Heart right ventricle (tissue), 16 donors: ENCODE measurements at regions not wholly inside any gene's neighbourhood (a gene's known extent, or its start where the extent isn't known, plus 50 kb on each side); places are given as distances from the start of the nearest gene placed in this dataset.

ENCODE experiments used
- ATAC-seq, 8 donors: fragments of 200-7000 bp; cut with Tn5 transposase; one replicate each; pipeline ENCODE4 v1.9.1; 2020; ENCODE audit warnings: mild to moderate bottlenecking in 8 of 8, moderate library complexity in 8 of 8, moderate number of reproducible peaks in 1 of 8
- DNase-seq, 2 donors: peaks; one replicate each; pipeline ENCODE4 v3.0.0-alpha.2; 2020
- H3K27ac ChIP-seq, 10 donors: fragments of 200-600 bp; sonication (generic) in 2 of 10; one replicate each; pipeline versions ENCODE4 v1.5.0 to v1.8.0; 2020 to 2022; ENCODE audit warnings: mild to moderate bottlenecking in 3 of 10
- H3K27me3 ChIP-seq, 7 donors: fragments of 200-600 bp; one replicate each; pipeline ENCODE4 v1.8.0; 2021 to 2022; ENCODE audit warnings: mild to moderate bottlenecking in 2 of 7
- H3K36me3 ChIP-seq, 9 donors: fragments of 200-600 bp; sonication (generic) in 1 of 9; one replicate each; pipeline versions ENCODE4 v1.5.0 to v1.8.0; 2020 to 2022; ENCODE audit warnings: mild to moderate bottlenecking in 2 of 9
- H3K4me1 ChIP-seq, 9 donors: fragments of 200-600 bp; sonication (generic) in 1 of 9; one replicate each; pipeline versions ENCODE4 v1.5.0 to v1.8.0; 2020 to 2022; ENCODE audit warnings: mild to moderate bottlenecking in 4 of 9
- H3K4me3 ChIP-seq, 10 donors: fragments of 200-600 bp; sonication (generic) in 2 of 10; one replicate each; pipeline versions ENCODE4 v1.5.0 to v1.8.0; 2020 to 2022; ENCODE audit warnings: mild to moderate bottlenecking in 7 of 10, moderate library complexity in 2 of 10
- H3K9me3 ChIP-seq, 11 donors: fragments of 200-600 bp in 10 of 11; sonication (generic) in 2 of 11; one replicate each; pipeline versions ENCODE4 v1.5.0 to v1.8.0; 2013 to 2022; ENCODE audit warnings: mild to moderate bottlenecking in 2 of 11, control low read depth in 1 of 11, moderate library complexity in 1 of 11
- CTCF ChIP-seq, 9 donors: fragments of 200-600 bp; sonication (generic) in 2 of 9; IDR thresholded peaks; one replicate each; pipeline versions ENCODE4 v1.5.0 to v1.8.0; 2021 to 2022; ENCODE audit warnings: antibody characterized with exemption in 9 of 9, mild to moderate bottlenecking in 5 of 9, moderate library complexity in 1 of 9
- WGBS, 2 donors: extraction: QIAGEN DNeasy Blood & Tissue Kit; methylation state at CpG; one replicate each; pipeline ENCODE4 v1.1.7; 2013; ENCODE audit warnings: inconsistent platforms in 1 of 2; 5-methylcytosine and 5-hydroxymethylcytosine counted together
- intact Hi-C, 10 donors: fragments of 100-400 bp; cut with DNase I; formaldehyde crosslinking; loops; one replicate each; pipeline versions ENCODE4 v1.11.1 to v1.14.2; 2022
- donor health status: Arrhythmogenic right ventricular cardiomyopathy.
- donor health status: ischemic (EF 13 %, LVEDD 7.1; RV severe dilation, severe dysfunction).
- donor health status: healthy with polysubstance abuse.
- donor health status: DM: no; HTN: yes; CAD: no.
- donor health status: DM: no; HTN: no; CAD: no.
- donor health status: ischemic (EF 25% LVEDD 6.9; RV normal size, moderate dysfunction).
- donor health status: ischemic (EF 25% LVEDD 5.7; RV mildly dilated, moderate dysfunction).
- donor health status: healthy.
- donor health status: DM: yes; HTN: yes; CAD: no.
- donor health status: Ischemic cardiomyopathy.
- donor health status: ischemic (EF 35%, LVEDD 5.7; RV mildly dilated, moderate dysfunction).
- donor health status: nonischemic (EF 11% LVEDD 7.7; RV severe dilation, severe dysfunction).
- donor health status: DM: yes; HTN: yes; CAD: no.
- donor health status: PGD.
- donor health status: ischemic (EF 29% LVEDD 5.4; RV normal size, mild dysfunction).
- donor health status: nonischemic (EF 23%, LVEDD 6.1; RV moderate dilation, normal function).

- H3K36me3 ChIP-seq: no peaks in the 10 kb centered on the region
- no peak for TF ChIP-seq CTCF (IDR thresholded peaks at IDR 0.05)
- intact Hi-C loops: no loop called here
- no peaks in the 10 kb centered on the region for H3K9me3 ChIP-seq
- H3K4me3 ChIP-seq: no peak overlapping the region
- no peaks in the 10 kb centered on the region for H3K4me1 ChIP-seq
- 32 to 34% methylated on average over 2 of the region's 2 CpGs for WGBS, 2 donors
- H3K27ac ChIP-seq: no peak overlapping the region
- ATAC-seq (no peak), DNase-seq (no peak)
- no peaks in the 10 kb centered on the region for H3K27me3 ChIP-seq
Observed at GRCh38 chr10:112047674-112048073, 135.9 kb downstream of the GPAM start.

GRCh38 chr10:112052166-112052565, 131.4 kb downstream of the GPAM start:
- no peak for ATAC-seq
- Histone ChIP-seq H3K4me3 (no peak overlapping the region), H3K9me3 (no peaks in the 10 kb centered on the region), H3K4me1 (no peaks in the 10 kb centered on the region), H3K27ac (no peak overlapping the region), H3K27me3 (no peaks in the 10 kb centered on the region), H3K36me3 (no peaks in the 10 kb centered on the region)
- WGBS, 2 donors: 75 to 77% methylated on average over 5 of the region's 5 CpGs
- intact Hi-C loops: no loop called here
- TF ChIP-seq CTCF (IDR thresholded peaks at IDR 0.05): no peak
- no peak for DNase-seq

- intact Hi-C loops: no loop called here
- no peak for ATAC-seq
- no peak overlapping the region for H3K4me3 ChIP-seq
- no peak for TF ChIP-seq CTCF (IDR thresholded peaks at IDR 0.05)
- no peaks in the 10 kb centered on the region for H3K9me3 ChIP-seq
- H3K27me3 ChIP-seq: no peaks in the 10 kb centered on the region
- 67 to 78% methylated on average over 1 of the region's 1 CpG for WGBS, 2 donors
- no peak for DNase-seq
- H3K27ac ChIP-seq: no peak overlapping the region
- no peaks in the 10 kb centered on the region for H3K36me3 ChIP-seq
- H3K4me1 ChIP-seq: no peaks in the 10 kb centered on the region
Observed at GRCh38 chr10:112053895-112054294, 129.7 kb downstream of the GPAM start.

GRCh38 chr10:112054516-112054915, 129.0 kb downstream of the GPAM start:
- no peaks in the 10 kb centered on the region for H3K4me1 ChIP-seq
- TF ChIP-seq CTCF (IDR thresholded peaks at IDR 0.05): no peak
- intact Hi-C loops: no loop called here
- ATAC-seq (no peak), DNase-seq (no peak)
- no peaks in the 10 kb centered on the region for H3K36me3 ChIP-seq
- no peak overlapping the region for H3K4me3 ChIP-seq
- no peaks in the 10 kb centered on the region for H3K27me3 ChIP-seq
- H3K27ac ChIP-seq: no peak overlapping the region
- WGBS, 2 donors: 80 to 92% methylated on average over 5 of the region's 5 CpGs
- H3K9me3 ChIP-seq: no peaks in the 10 kb centered on the region

GRCh38 chr10:112057072-112057471, 126.5 kb downstream of the GPAM start:
- intact Hi-C loops: no loop called here
- H3K36me3 ChIP-seq: no peaks in the 10 kb centered on the region
- no peak overlapping the region for H3K4me3 ChIP-seq
- no peaks in the 10 kb centered on the region for H3K9me3 ChIP-seq
- no peak for ATAC-seq
- DNase-seq: no peak
- peaks cover 0 to 4% (median 0%) of the 10 kb centered on the region in 7 donors for H3K27me3 ChIP-seq
- H3K27ac ChIP-seq: no peak overlapping the region
- H3K4me1 ChIP-seq: no peaks in the 10 kb centered on the region
- TF ChIP-seq CTCF (IDR thresholded peaks at IDR 0.05): no peak
- WGBS, 2 donors: 78 to 82% methylated on average over 2 of the region's 2 CpGs
